BJ (cell line): ENCODE measurements at regions not wholly inside any gene's neighbourhood (a gene's known extent, or its start where the extent isn't known, plus 50 kb on each side); places are given as distances from the start of the nearest gene placed in this dataset.
"Not testable (repeated sequence)": the region's sequence is repeated elsewhere in the genome, so short reads cannot be mapped to it uniquely, and the experiment has no call there.

Source experiments
- CTCF ChIA-PET: fragments of 350-600 bp; formaldehyde crosslinking; extraction: SDS; loops from one replicate; lab custom pipeline; 2021; ENCODE audit warnings: antibody characterized with exemption, inconsistent platforms; lab: Yijun Ruan, JAX
- POLR2A ChIA-PET: fragments of 300-600 bp; sonication (Branson Sonifier 250); formaldehyde crosslinking; extraction: SDS; loops from one replicate; lab custom pipeline; 2021; ENCODE audit warnings: antibody characterized with exemption; lab: Charles Lee
- DNase-seq: peaks from one replicate; pipeline ENCODE4 v3.0.0-alpha.2; 2011; ENCODE audit warnings: low read depth
- H3K27me3 ChIP-seq: 2 replicates; pipeline ENCODE4 v1.6.0; 2011; ENCODE audit warnings: low read length; ENCODE audit not compliant: control insufficient read depth, insufficient read depth
- H3K36me3 ChIP-seq: 2 replicates; pipeline ENCODE4 v1.5.1; 2011; ENCODE audit warnings: low read length; ENCODE audit not compliant: control insufficient read depth, insufficient read depth
- H3K4me3 ChIP-seq: 2 replicates; pipeline ENCODE4 v1.5.1; 2011; ENCODE audit warnings: low read depth, mild to moderate bottlenecking, control low read depth, low read length
- TF ChIP-seq, protein P1 (sequence below): IDR thresholded peaks from 2 replicates; pipeline ENCODE4 v1.5.1; 2011; ENCODE audit warnings: low read depth, mild to moderate bottlenecking, control low read depth, inconsistent platforms, low read length, moderate library complexity; ENCODE audit not compliant: insufficient read depth

DNA sequence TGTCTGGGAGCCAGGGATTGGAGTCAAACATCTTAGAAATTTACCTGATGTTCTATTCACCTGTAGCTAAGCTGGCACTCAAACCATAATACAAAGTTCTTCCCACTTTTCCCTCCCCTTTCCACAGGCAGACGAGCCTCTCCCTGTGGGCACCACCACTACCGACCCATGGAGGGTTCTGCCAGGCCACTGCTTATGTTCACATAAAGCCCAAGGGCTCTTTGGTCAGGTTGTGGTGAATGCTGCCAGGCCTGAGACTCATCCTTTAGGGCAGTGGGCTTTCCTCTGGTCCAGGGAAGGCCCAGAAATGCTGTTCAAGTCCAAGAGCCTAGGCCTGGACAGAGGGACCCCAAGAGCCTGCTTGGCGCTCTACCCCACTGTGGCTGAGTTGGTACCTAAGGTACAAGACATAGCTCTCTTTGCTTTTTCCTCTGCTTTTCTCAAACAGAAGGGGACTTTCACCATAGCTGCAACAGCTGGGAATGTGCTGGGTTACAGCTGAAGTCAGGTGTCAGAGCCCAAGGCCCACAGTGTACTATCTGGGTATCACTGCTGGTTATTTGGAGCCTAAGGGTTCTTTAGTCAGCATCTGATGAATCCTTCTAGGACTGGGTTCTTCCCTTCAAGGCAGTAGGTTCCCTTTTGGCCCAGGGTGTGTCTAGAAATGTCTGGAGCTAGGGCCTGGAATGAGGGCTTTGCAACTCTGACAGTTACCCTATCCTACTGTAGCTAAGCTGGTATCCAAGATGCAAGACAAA lies 620.1 kb downstream of the TLE1 start:
- Histone ChIP-seq H3K36me3 (no peaks in the 10 kb centered on the region), H3K4me3 (no peak overlapping the region), H3K27me3 (no peaks in the 10 kb centered on the region)
- TF ChIP-seq, protein P1, sequence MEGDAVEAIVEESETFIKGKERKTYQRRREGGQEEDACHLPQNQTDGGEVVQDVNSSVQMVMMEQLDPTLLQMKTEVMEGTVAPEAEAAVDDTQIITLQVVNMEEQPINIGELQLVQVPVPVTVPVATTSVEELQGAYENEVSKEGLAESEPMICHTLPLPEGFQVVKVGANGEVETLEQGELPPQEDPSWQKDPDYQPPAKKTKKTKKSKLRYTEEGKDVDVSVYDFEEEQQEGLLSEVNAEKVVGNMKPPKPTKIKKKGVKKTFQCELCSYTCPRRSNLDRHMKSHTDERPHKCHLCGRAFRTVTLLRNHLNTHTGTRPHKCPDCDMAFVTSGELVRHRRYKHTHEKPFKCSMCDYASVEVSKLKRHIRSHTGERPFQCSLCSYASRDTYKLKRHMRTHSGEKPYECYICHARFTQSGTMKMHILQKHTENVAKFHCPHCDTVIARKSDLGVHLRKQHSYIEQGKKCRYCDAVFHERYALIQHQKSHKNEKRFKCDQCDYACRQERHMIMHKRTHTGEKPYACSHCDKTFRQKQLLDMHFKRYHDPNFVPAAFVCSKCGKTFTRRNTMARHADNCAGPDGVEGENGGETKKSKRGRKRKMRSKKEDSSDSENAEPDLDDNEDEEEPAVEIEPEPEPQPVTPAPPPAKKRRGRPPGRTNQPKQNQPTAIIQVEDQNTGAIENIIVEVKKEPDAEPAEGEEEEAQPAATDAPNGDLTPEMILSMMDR: no peak
- no peak for DNase-seq
- CTCF ChIA-PET: interaction anchor here (0.6 kb wide), 2 partner anchors 23 to 1776 kb away, joined by 3 read pairs; no protein-coding TSS in a partner anchor
- POLR2A ChIA-PET: no interaction called here

DNA sequence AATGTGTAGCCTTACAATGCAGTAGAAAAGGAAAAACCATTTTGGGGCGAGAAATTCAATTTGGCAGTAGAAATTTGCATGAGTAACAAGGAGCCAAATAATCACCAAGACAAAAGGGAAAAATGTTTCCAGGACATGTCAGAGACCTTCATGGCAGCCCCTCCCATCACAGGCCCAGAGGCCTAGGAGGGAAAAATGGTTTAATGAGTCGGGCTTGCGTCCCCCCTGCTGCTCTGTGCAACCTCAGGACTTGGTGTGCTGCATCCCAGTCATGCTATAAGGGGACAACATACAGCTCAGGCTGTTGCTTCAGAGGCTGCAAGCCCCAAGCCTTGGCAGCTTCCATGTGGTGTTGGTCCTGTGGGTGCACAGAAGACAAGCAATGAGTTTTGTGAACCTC lies 626.4 kb downstream of the TLE1 start:
- H3K36me3 ChIP-seq, POLR2A ChIA-PET, CTCF ChIA-PET, H3K4me3 ChIP-seq, H3K27me3 ChIP-seq, DNase-seq: not testable (repeated sequence)

DNA sequence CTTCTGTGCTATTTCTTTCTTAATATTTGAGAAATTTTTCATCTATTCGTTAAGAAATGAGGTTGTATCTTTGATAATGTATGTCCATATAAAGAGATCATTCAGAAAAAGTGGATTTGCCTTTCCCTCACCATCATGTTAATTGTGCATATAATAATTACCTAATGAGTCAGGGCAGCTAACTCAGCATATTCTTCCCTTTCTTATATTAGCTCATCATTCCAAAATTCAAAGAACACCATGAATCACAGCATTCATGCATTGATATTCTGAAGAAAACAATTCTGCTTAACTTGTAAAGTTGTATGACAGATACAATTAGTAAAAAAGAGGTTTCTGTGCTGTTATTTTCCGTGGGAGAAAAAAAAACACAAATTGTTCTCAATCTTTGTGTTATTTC lies 630.6 kb downstream of the TLE1 start:
- H3K4me3 ChIP-seq: no peak overlapping the region
- ChIA-PET POLR2A (no interaction called here), CTCF (no interaction called here)
- TF ChIP-seq, protein P1: no peak
- DNase-seq: no peak
- H3K27me3 ChIP-seq: no peaks in the 10 kb centered on the region
- no peaks in the 10 kb centered on the region for H3K36me3 ChIP-seq

DNA sequence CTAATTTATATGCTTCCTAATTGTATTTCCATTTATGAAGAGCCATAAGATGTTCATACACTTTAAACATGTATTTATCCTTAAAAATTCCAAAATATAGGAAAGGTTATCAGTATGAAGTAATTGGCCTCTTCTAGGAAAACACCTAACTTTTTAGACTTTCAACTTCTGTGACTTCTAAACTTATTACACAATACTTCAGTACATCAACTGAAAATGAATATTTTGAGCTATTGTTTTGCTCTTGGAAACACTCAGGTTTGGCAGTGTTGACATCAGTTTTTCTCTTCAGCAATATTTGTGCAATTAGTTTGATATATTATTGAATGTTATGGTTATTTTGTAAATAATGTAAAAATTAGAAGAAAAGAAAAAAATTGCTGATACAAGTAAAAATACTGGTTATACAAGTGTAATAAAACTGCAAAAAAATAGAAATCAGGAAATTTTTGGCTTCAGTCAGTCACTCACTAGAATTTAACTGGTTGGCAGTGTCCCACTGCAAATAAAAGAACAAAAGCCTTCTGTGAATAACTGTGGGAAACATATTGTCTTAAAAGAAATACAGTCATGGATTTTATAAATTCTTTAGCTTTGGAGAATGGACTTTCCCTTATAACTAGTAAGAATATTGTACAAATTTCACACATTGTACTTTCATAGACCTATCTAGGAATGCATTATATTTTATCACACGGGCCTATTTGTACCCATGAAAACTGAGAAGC lies 635.9 kb downstream of the TLE1 start:
- Histone ChIP-seq H3K36me3 (no peaks in the 10 kb centered on the region), H3K27me3 (no peaks in the 10 kb centered on the region), H3K4me3 (no peak overlapping the region)
- TF ChIP-seq, protein P1: no peak
- no peak for DNase-seq
- ChIA-PET CTCF (no interaction called here), POLR2A (no interaction called here)

DNA sequence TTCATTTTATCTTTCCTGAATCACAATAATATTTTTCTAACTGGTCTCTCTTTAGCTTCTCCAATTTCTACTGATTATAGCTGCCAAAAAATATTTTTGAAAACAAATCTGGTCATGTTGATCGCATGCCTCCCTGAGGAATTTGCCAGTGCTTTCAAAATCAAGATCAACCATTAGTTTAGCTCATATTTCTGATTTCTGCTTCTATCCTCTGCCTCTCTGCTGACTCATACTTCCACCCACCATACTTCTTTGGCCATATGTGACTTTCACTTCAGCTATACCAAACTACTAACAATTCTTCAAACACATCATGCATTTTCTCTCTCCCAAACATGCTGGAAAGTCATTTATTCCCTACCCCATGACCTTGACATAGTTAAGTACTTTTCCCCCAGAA lies 636.5 kb downstream of the TLE1 start:
- TF ChIP-seq, protein P1: no peak
- no peak for DNase-seq
- H3K36me3 ChIP-seq: no peaks in the 10 kb centered on the region
- H3K27me3 ChIP-seq: no peaks in the 10 kb centered on the region
- CTCF ChIA-PET: no interaction called here
- POLR2A ChIA-PET: no interaction called here
- no peak overlapping the region for H3K4me3 ChIP-seq
